ENCODE measurements at regions not wholly inside any gene's neighbourhood (a gene's known extent, or its start where the extent isn't known, plus 50 kb on each side); places are given as distances from the start of the nearest gene placed in this dataset.
A peak's percentile ranks its signal among the peaks of the same experiment; 100 is the strongest.
"Not testable (repeated sequence)": the region's sequence is repeated elsewhere in the genome, so short reads cannot be mapped to it uniquely, and the experiment has no call there.

- no peak overlapping the region for H3K4me3 ChIP-seq (ENCODE audit: low read depth, poor library complexity, severe bottlenecking)
- DNase-seq (ENCODE audit: low spot score in 2 of 2): peak in 1 of 2 donors; percentile 67
- intact Hi-C loops (cut with DNase I; ENCODE audit: low total_unique reads): loop anchor here (10.0 kb wide), 1 partner anchor 212 kb away; no protein-coding TSS in a partner anchor
- no peak for TF ChIP-seq CTCF (IDR thresholded peaks at IDR 0.05)
- no peak for TF ChIP-seq POLR2A (IDR thresholded peaks at IDR 0.05)
- 60 to 62% methylated on average over 7 of the region's 7 CpGs for WGBS, 2 donors
Measured at GRCh38 chr14:95776798-95777534, 63.0 kb upstream of the TCL1A start.

- 56 to 59% methylated on average over 28 of the region's 28 CpGs for WGBS, 2 donors
- TF ChIP-seq CTCF (IDR thresholded peaks at IDR 0.05) (peak in 1 of 3 donors; percentile 56), POLR2A (IDR thresholded peaks at IDR 0.05) (no peak)
- peak; percentile 32 to 86 for DNase-seq (ENCODE audit: low spot score in 2 of 2)
- intact Hi-C loops (cut with DNase I; ENCODE audit: low total_unique reads): loop anchor here (10.0 kb wide), 1 partner anchor 210 kb away; no protein-coding TSS in a partner anchor
- no peak overlapping the region for H3K4me3 ChIP-seq (ENCODE audit: low read depth, poor library complexity, severe bottlenecking)
Measured at GRCh38 chr14:95774265-95775160, 60.6 kb upstream of the TCL1A start.

GRCh38 chr14:95770777-95771176 lies 56.9 kb upstream of the TCL1A start:
- intact Hi-C loops (cut with DNase I; ENCODE audit: low total_unique reads): loop anchor here (10.0 kb wide), 1 partner anchor 206 kb away; no protein-coding TSS in a partner anchor
- WGBS, 2 donors: 49% methylated on average over 3 of the region's 3 CpGs
- TF ChIP-seq CTCF (IDR thresholded peaks at IDR 0.05) (no peak), POLR2A (IDR thresholded peaks at IDR 0.05) (no peak)
- no peak for DNase-seq (ENCODE audit: low spot score in 2 of 2)
- no peak overlapping the region for H3K4me3 ChIP-seq (ENCODE audit: low read depth, poor library complexity, severe bottlenecking)

- DNase-seq (ENCODE audit: low spot score in 2 of 2): no peak
- TF ChIP-seq CTCF (IDR thresholded peaks at IDR 0.05) (no peak), POLR2A (IDR thresholded peaks at IDR 0.05) (no peak)
- intact Hi-C loops (cut with DNase I; ENCODE audit: low total_unique reads): loop anchor here (10.0 kb wide), 1 partner anchor 205 kb away; no protein-coding TSS in a partner anchor
- H3K4me3 ChIP-seq (ENCODE audit: low read depth, poor library complexity, severe bottlenecking): no peak overlapping the region
- 43% methylated on average over 4 of the region's 4 CpGs for WGBS, 2 donors
Measured at GRCh38 chr14:95769976-95770375, 56.1 kb upstream of the TCL1A start.

GRCh38 chr14:95769431-95769830 lies 55.5 kb upstream of the TCL1A start:
- intact Hi-C loops (cut with DNase I; ENCODE audit: low total_unique reads); H3K4me3 ChIP-seq (ENCODE audit: low read depth, poor library complexity, severe bottlenecking): not testable (repeated sequence)
- 29 to 32% methylated on average over 5 of the region's 5 CpGs for WGBS, 2 donors
- peak in 1 of 2 donors; percentile 14 for DNase-seq (ENCODE audit: low spot score in 2 of 2)

GRCh38 chr14:95765051-95765450 lies 51.1 kb upstream of the TCL1A start:
- TF ChIP-seq CTCF (IDR thresholded peaks at IDR 0.05) (no peak), POLR2A (IDR thresholded peaks at IDR 0.05) (no peak)
- WGBS, 2 donors: 26 to 30% methylated on average over 9 of the region's 9 CpGs
- H3K4me3 ChIP-seq (ENCODE audit: low read depth, poor library complexity, severe bottlenecking): no peak overlapping the region
- intact Hi-C loops (cut with DNase I; ENCODE audit: low total_unique reads): no loop called here
- DNase-seq (ENCODE audit: low spot score in 2 of 2): no peak

Data from lower leg skin (tissue), 4 donors.